Uterus (tissue), 2 donors: ENCODE measurements at regions not wholly inside any gene's neighbourhood (a gene's known extent, or its start where the extent isn't known, plus 50 kb on each side); places are given as distances from the start of the nearest gene placed in this dataset.

Source experiments
- CTCF ChIP-seq, 4 experiments: fragments of 200-600 bp in 2 of 4; fragments of 450-650 bp in 2 of 4; sonication (generic) in 2 of 4; IDR thresholded peaks; one replicate each; pipeline ENCODE4 v1.5.1; 2016 to 2019; ENCODE audit warnings: antibody characterized with exemption in 4 of 4, mild to moderate bottlenecking in 2 of 4, moderate library complexity in 1 of 4
- POLR2A ChIP-seq, 2 donors: fragments of 450-650 bp; IDR thresholded peaks; one replicate each; pipeline ENCODE4 v1.6.1; 2016; ENCODE audit warnings: antibody characterized with exemption in 2 of 2, mild to moderate bottlenecking in 1 of 2, moderate library complexity in 1 of 2

GRCh38 chrX:9180623-9181022 is 146.7 kb upstream of the FAM9B start:
- TF ChIP-seq CTCF (IDR thresholded peaks at IDR 0.05) (no peak), POLR2A (IDR thresholded peaks at IDR 0.05) (no peak)
